ENCODE measurements at regions not wholly inside any gene's neighbourhood (a gene's known extent, or its start where the extent isn't known, plus 50 kb on each side); places are given as distances from the start of the nearest gene placed in this dataset.

GRCh38 chr5:143456952-143457547 lies 53.6 kb upstream of the NR3C1 start:
- Histone ChIP-seq H3K27ac (ENCODE audit: extremely low read length, insufficient read depth, low read length) (no peak overlapping the region), H3K4me2 (ENCODE audit: low read depth, low read length) (no peak overlapping the region), H3K36me3 (replicated peaks in 1 of 2; ENCODE audit: control insufficient read depth in 1 of 2, insufficient read depth in 2 of 2, low read length in 2 of 2) (no peaks in the 10 kb centered on the region), H3K9ac (ENCODE audit: insufficient read depth, low read depth, low read length) (no peak overlapping the region), H3K79me2 (ENCODE audit: insufficient read depth, low read length) (no peaks in the 10 kb centered on the region), H2AFZ (ENCODE audit: low read length) (no peak overlapping the region), H3K4me3 (replicated peaks in 1 of 3; ENCODE audit: insufficient read depth in 1 of 3, low read depth in 2 of 3, low read length in 3 of 3) (no peak overlapping the region), H3K9me3 (ENCODE audit: low read length) (no peaks in the 10 kb centered on the region), H3K4me1 (ENCODE audit: insufficient read depth, low read length) (no peaks in the 10 kb centered on the region), H4K20me1 (ENCODE audit: insufficient read depth, low read length) (no peaks in the 10 kb centered on the region), H3K27me3 (ENCODE audit: control insufficient read depth in 1 of 2, insufficient read depth in 2 of 2, low read length in 2 of 2) (no peaks in the 10 kb centered on the region)
- no peak for FAIRE-seq
- DNase-seq (ENCODE audit: low spot score) = no peak
- intact Hi-C loops (cut with micrococcal nuclease; ENCODE audit: unreplicated experiment) = no loop called here
- no peak; the same call in 2 of the 3 replicates for ATAC-seq
- ChIA-PET CTCF (ENCODE audit: low intra/inter-chr PET ratio, low total read pairs) (no interaction called here), POLR2A (no interaction called here)
- BruUV-seq (replicated peaks) = no TSS peak
- in situ Hi-C loops (cut with HindIII; ENCODE audit: extremely low pct_ligation_motif_present, low pct_unique_long_range_greater_than_20kb) = no loop called here
- WGBS (ENCODE audit: low lambda C conversion rate) = 35% methylated on average over 5 of the region's 5 CpGs
- TF ChIP-seq HMGA1 (CRISPR knock-in tag; conservative IDR thresholded peaks at IDR 0.05) (no peak), MLXIP (CRISPR knock-in tag; IDR thresholded peaks at IDR 0.05; ENCODE audit: borderline replicate concordance) (no peak), ZNF597 (CRISPR knock-in tag; IDR thresholded peaks at IDR 0.05) (no peak), FIP1L1 (IDR thresholded peaks at IDR 0.05; ENCODE audit: borderline replicate concordance, insufficient read depth, low read depth, low read length) (no peak), ZSCAN20 (CRISPR knock-in tag; IDR thresholded peaks at IDR 0.05; ENCODE audit: borderline replicate concordance) (no peak), MEIS2 (CRISPR knock-in tag; IDR thresholded peaks at IDR 0.05) (no peak), SALL1 (CRISPR knock-in tag; IDR thresholded peaks at IDR 0.05) (no peak), ZNF788 (CRISPR knock-in tag; IDR thresholded peaks at IDR 0.05; ENCODE audit: borderline replicate concordance) (no peak), RARG (CRISPR knock-in tag; IDR thresholded peaks at IDR 0.05; ENCODE audit: low read depth) (no peak), TRIM24 (CRISPR knock-in tag; IDR thresholded peaks at IDR 0.05) (no peak), ZNF230 (CRISPR knock-in tag; IDR thresholded peaks at IDR 0.05) (no peak), BRF2 (CRISPR knock-in tag; IDR thresholded peaks at IDR 0.05) (no peak), CREBL2 (CRISPR knock-in tag; IDR thresholded peaks at IDR 0.05; ENCODE audit: borderline replicate concordance) (no peak), ZBTB14 (CRISPR knock-in tag; IDR thresholded peaks at IDR 0.05) (no peak), ZNF143 (CRISPR knock-in tag; IDR thresholded peaks at IDR 0.05) (no peak), CREM (IDR thresholded peaks at IDR 0.05) (no peak), CREM (CRISPR knock-in tag; IDR thresholded peaks at IDR 0.05) (no peak)

Measured in HepG2 (cell line).